ENCODE measurements at regions not wholly inside any gene's neighbourhood (a gene's known extent, or its start where the extent isn't known, plus 50 kb on each side); places are given as distances from the start of the nearest gene placed in this dataset.

GRCh38 chr7:12884033-12884432 lies 196.6 kb downstream of the ARL4A start:
- H4K20me1 ChIP-seq (ENCODE audit: insufficient read depth, low read length), result no peaks in the 10 kb centered on the region
- H3K9ac ChIP-seq (ENCODE audit: low read length), result no peak overlapping the region
- H2AFZ ChIP-seq (ENCODE audit: low read depth, low read length), result no peak overlapping the region
- H3K27me3 ChIP-seq (ENCODE audit: low read depth, low read length), result no peaks in the 10 kb centered on the region
- no peak overlapping the region for H3K27ac ChIP-seq (ENCODE audit: low read length)
- no peaks in the 10 kb centered on the region for H3K36me3 ChIP-seq (replicated peaks; ENCODE audit: low read depth, low read length)
- no peak overlapping the region for H3K4me2 ChIP-seq (ENCODE audit: low read length)
- H3K9me3 ChIP-seq (ENCODE audit: insufficient read depth, low read length), result no peaks in the 10 kb centered on the region
- no peak overlapping the region for H3K4me3 ChIP-seq (ENCODE audit: low read length)
- H3K4me1 ChIP-seq (ENCODE audit: low read length), result no peaks in the 10 kb centered on the region
- H3K79me2 ChIP-seq (ENCODE audit: low read length), result no peaks in the 10 kb centered on the region
- TF ChIP-seq EZH2phosphoT487 (IDR thresholded peaks at IDR 0.05; ENCODE audit: low read depth), result no peak
- TF ChIP-seq, protein P1, sequence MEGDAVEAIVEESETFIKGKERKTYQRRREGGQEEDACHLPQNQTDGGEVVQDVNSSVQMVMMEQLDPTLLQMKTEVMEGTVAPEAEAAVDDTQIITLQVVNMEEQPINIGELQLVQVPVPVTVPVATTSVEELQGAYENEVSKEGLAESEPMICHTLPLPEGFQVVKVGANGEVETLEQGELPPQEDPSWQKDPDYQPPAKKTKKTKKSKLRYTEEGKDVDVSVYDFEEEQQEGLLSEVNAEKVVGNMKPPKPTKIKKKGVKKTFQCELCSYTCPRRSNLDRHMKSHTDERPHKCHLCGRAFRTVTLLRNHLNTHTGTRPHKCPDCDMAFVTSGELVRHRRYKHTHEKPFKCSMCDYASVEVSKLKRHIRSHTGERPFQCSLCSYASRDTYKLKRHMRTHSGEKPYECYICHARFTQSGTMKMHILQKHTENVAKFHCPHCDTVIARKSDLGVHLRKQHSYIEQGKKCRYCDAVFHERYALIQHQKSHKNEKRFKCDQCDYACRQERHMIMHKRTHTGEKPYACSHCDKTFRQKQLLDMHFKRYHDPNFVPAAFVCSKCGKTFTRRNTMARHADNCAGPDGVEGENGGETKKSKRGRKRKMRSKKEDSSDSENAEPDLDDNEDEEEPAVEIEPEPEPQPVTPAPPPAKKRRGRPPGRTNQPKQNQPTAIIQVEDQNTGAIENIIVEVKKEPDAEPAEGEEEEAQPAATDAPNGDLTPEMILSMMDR (IDR thresholded peaks at IDR 0.05; ENCODE audit: low read depth, low read length), result no peak

GRCh38 chr7:12884856-12885440 lies 197.5 kb downstream of the ARL4A start:
- no peak overlapping the region for H3K4me2 ChIP-seq (ENCODE audit: low read length)
- no peak overlapping the region for H3K4me3 ChIP-seq (ENCODE audit: low read length)
- H3K79me2 ChIP-seq (ENCODE audit: low read length), result no peaks in the 10 kb centered on the region
- no peak for TF ChIP-seq EZH2phosphoT487 (IDR thresholded peaks at IDR 0.05; ENCODE audit: low read depth)
- TF ChIP-seq, protein P1 (IDR thresholded peaks at IDR 0.05; ENCODE audit: low read depth, low read length), result no peak
- no peak overlapping the region for H2AFZ ChIP-seq (ENCODE audit: low read depth, low read length)
- H3K9ac ChIP-seq (ENCODE audit: low read length), result no peak overlapping the region
- H3K27me3 ChIP-seq (ENCODE audit: low read depth, low read length), result no peaks in the 10 kb centered on the region
- no peaks in the 10 kb centered on the region for H3K4me1 ChIP-seq (ENCODE audit: low read length)
- H3K27ac ChIP-seq (ENCODE audit: low read length), result no peak overlapping the region
- no peaks in the 10 kb centered on the region for H4K20me1 ChIP-seq (ENCODE audit: insufficient read depth, low read length)
- no peaks in the 10 kb centered on the region for H3K9me3 ChIP-seq (ENCODE audit: insufficient read depth, low read length)
- no peaks in the 10 kb centered on the region for H3K36me3 ChIP-seq (replicated peaks; ENCODE audit: low read depth, low read length)

DNA sequence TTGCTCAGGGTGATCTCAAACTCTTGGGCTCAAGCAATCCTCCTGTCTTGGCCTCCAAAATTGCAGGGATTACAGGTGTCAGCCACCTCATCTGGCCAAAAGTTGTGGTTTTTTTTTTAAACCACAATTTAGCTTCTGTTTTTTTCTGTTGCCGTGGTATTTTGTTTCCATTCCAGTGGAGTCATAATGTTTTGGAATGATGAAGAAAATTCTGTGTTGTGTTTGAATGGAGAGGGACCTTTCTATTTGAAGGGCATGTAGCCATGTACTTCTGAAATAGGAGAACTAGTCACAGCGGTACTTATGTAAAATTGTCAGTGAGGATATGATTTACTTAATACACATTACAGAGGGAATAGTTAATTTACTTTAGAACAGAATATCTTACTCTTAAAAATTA lies 201.3 kb downstream of the ARL4A start:
- no peaks in the 10 kb centered on the region for H3K9me3 ChIP-seq (ENCODE audit: insufficient read depth, low read length)
- H3K27me3 ChIP-seq (ENCODE audit: low read depth, low read length), result no peaks in the 10 kb centered on the region
- H3K36me3 ChIP-seq (replicated peaks; ENCODE audit: low read depth, low read length), result no peaks in the 10 kb centered on the region
- H3K4me2 ChIP-seq (ENCODE audit: low read length), result no peak overlapping the region
- TF ChIP-seq, protein P1 (IDR thresholded peaks at IDR 0.05; ENCODE audit: low read depth, low read length), result no peak
- no peak for TF ChIP-seq EZH2phosphoT487 (IDR thresholded peaks at IDR 0.05; ENCODE audit: low read depth)
- no peak overlapping the region for H3K27ac ChIP-seq (ENCODE audit: low read length)
- H3K9ac ChIP-seq (ENCODE audit: low read length), result no peak overlapping the region
- no peaks in the 10 kb centered on the region for H4K20me1 ChIP-seq (ENCODE audit: insufficient read depth, low read length)
- no peak overlapping the region for H2AFZ ChIP-seq (ENCODE audit: low read depth, low read length)
- no peak overlapping the region for H3K4me3 ChIP-seq (ENCODE audit: low read length)
- no peaks in the 10 kb centered on the region for H3K79me2 ChIP-seq (ENCODE audit: low read length)
- H3K4me1 ChIP-seq (ENCODE audit: low read length), result no peaks in the 10 kb centered on the region

- no peak overlapping the region for H3K9ac ChIP-seq (ENCODE audit: low read length)
- no peak overlapping the region for H3K27ac ChIP-seq (ENCODE audit: low read length)
- H3K4me3 ChIP-seq (ENCODE audit: low read length), result no peak overlapping the region
- no peaks in the 10 kb centered on the region for H4K20me1 ChIP-seq (ENCODE audit: insufficient read depth, low read length)
- H3K4me1 ChIP-seq (ENCODE audit: low read length), result no peaks in the 10 kb centered on the region
- H3K79me2 ChIP-seq (ENCODE audit: low read length), result no peaks in the 10 kb centered on the region
- H2AFZ ChIP-seq (ENCODE audit: low read depth, low read length), result no peak overlapping the region
- H3K36me3 ChIP-seq (replicated peaks; ENCODE audit: low read depth, low read length), result no peaks in the 10 kb centered on the region
- no peak overlapping the region for H3K4me2 ChIP-seq (ENCODE audit: low read length)
- TF ChIP-seq EZH2phosphoT487 (IDR thresholded peaks at IDR 0.05; ENCODE audit: low read depth), result no peak
- TF ChIP-seq, protein P1 (IDR thresholded peaks at IDR 0.05; ENCODE audit: low read depth, low read length), result no peak
- no peaks in the 10 kb centered on the region for H3K27me3 ChIP-seq (ENCODE audit: low read depth, low read length)
- H3K9me3 ChIP-seq (ENCODE audit: insufficient read depth, low read length), result no peaks in the 10 kb centered on the region
These were observed 202.0 kb downstream of the ARL4A start for GRCh38 chr7:12889391-12889790.

Data from OCI-LY3 (cell line).